Thyroid gland (tissue), 4 donors: ENCODE measurements at regions not wholly inside any gene's neighbourhood (a gene's known extent, or its start where the extent isn't known, plus 50 kb on each side); places are given as distances from the start of the nearest gene placed in this dataset.

Experiments
- DNase-seq, 2 donors: peaks; one replicate each; pipeline ENCODE4 v3.0.0-alpha.2; 2019
- H3K27ac ChIP-seq, 3 donors: fragments of 200-600 bp; sonication (generic); 1 replicate in 2 of 3; 2 replicates in 1 of 3; pipeline ENCODE4 v1.5.1; 2016 to 2019; ENCODE audit warnings: mild to moderate bottlenecking in 1 of 3, moderate library complexity in 1 of 3
- H3K27me3 ChIP-seq: fragments of 200-600 bp; sonication (generic); one replicate; pipeline ENCODE4 v1.5.1; 2019
- H3K36me3 ChIP-seq, 2 donors: fragments of 200-600 bp; sonication (generic); one replicate each; pipeline ENCODE4 v1.5.1; 2016 to 2019
- H3K4me1 ChIP-seq, 2 donors: fragments of 200-600 bp; sonication (generic); one replicate each; pipeline ENCODE4 v1.5.1; 2017 to 2019
- H3K4me3 ChIP-seq, 3 donors: fragments of 200-600 bp; sonication (generic); replicated peaks in 1 of 3; 1 replicate in 2 of 3; 2 replicates in 1 of 3; pipeline ENCODE4 v1.5.1; 2016; ENCODE audit warnings: mild to moderate bottlenecking in 1 of 3
- H3K9me3 ChIP-seq: fragments of 200-600 bp; sonication (generic); one replicate; pipeline ENCODE4 v1.5.1; 2017
- CTCF ChIP-seq, 6 experiments: fragments of 200-600 bp in 3 of 6; fragments of 450-650 bp in 3 of 6; sonication (generic) in 3 of 6; IDR thresholded peaks; one replicate each; pipeline ENCODE4 v1.5.1; 2016 to 2019; ENCODE audit warnings: antibody characterized with exemption in 6 of 6, mild to moderate bottlenecking in 2 of 6, inconsistent platforms in 1 of 6, moderate library complexity in 1 of 6
- POLR2A ChIP-seq, 2 donors: fragments of 450-650 bp; IDR thresholded peaks; one replicate each; pipeline ENCODE4 v1.6.1; 2017; ENCODE audit warnings: antibody characterized with exemption in 2 of 2, mild to moderate bottlenecking in 2 of 2, moderate library complexity in 1 of 2
- whole genome bisulfite sequencing, 2 donors: methylation state at CpG; one replicate each; pipeline ENCODE4 v1.1.5; 2017; 5-methylcytosine and 5-hydroxymethylcytosine counted together
- intact Hi-C: fragments of 100-400 bp; cut with DNase I; formaldehyde crosslinking; loops from one replicate; pipeline ENCODE4 v1.15.1; 2023

DNA sequence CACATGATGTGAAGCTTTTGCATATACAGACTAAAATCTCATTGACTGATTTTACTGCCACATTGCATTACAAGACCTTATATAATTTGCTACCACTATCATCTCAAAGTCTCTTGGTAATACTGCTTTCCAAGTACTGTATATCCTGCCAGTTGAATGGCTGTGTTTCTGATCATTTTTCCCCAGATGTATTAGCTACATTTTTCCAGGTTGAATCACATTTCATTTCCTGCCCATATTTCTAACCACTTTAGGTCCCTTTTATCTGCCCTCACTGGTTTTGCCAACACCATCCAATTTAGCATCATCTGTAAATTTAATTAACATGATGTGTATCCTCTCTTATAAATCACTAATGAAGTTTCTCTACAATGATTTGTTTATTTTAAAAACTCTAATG, 365.7 kb upstream of the PMFBP1 start:
- no peak for DNase-seq
- no peaks in the 10 kb centered on the region for H3K36me3 ChIP-seq
- H3K27ac ChIP-seq, result no peak overlapping the region
- H3K27me3 ChIP-seq, result no peaks in the 10 kb centered on the region
- TF ChIP-seq POLR2A (IDR thresholded peaks at IDR 0.05) (no peak), CTCF (IDR thresholded peaks at IDR 0.05) (no peak)
- no peaks in the 10 kb centered on the region for H3K9me3 ChIP-seq
- no peak overlapping the region for H3K4me3 ChIP-seq
- H3K4me1 ChIP-seq, result no peaks in the 10 kb centered on the region
- intact Hi-C loops, result no loop called here

- H3K9me3 ChIP-seq, result no peaks in the 10 kb centered on the region
- intact Hi-C loops, result no loop called here
Measured at GRCh38 chr16:72536723-72537435, 364.9 kb upstream of the PMFBP1 start.

GRCh38 chr16:72532906-72533410, 361.0 kb upstream of the PMFBP1 start:
- Histone ChIP-seq H3K4me3 (no peak overlapping the region), H3K27ac (no peak overlapping the region), H3K4me1 (no peaks in the 10 kb centered on the region), H3K27me3 (no peaks in the 10 kb centered on the region), H3K36me3 (no peaks in the 10 kb centered on the region), H3K9me3 (no peaks in the 10 kb centered on the region)
- WGBS, 2 donors, result 74% methylated on average over 9 of the region's 9 CpGs
- intact Hi-C loops, result no loop called here
- TF ChIP-seq CTCF (IDR thresholded peaks at IDR 0.05), result no peak
- TF ChIP-seq POLR2A (IDR thresholded peaks at IDR 0.05), result no peak
- no peak for DNase-seq

More at GRCh38 chr16:72536723-72537435, 364.9 kb upstream of the PMFBP1 start:
- Histone ChIP-seq H3K27ac (no peak overlapping the region), H3K27me3 (no peaks in the 10 kb centered on the region), H3K36me3 (no peaks in the 10 kb centered on the region), H3K4me3 (no peak overlapping the region), H3K4me1 (no peaks in the 10 kb centered on the region)
- 93 to 96% methylated on average over 2 of the region's 2 CpGs for WGBS, 2 donors
- no peak for DNase-seq
- TF ChIP-seq CTCF (IDR thresholded peaks at IDR 0.05) (no peak), POLR2A (IDR thresholded peaks at IDR 0.05) (no peak)

GRCh38 chr16:72530434-72530833, 358.5 kb upstream of the PMFBP1 start:
- H3K4me3 ChIP-seq, result no peak overlapping the region
- no peak for DNase-seq
- H3K36me3 ChIP-seq, result no peaks in the 10 kb centered on the region
- WGBS, 2 donors, result 91 to 93% methylated on average over 2 of the region's 2 CpGs
- no peaks in the 10 kb centered on the region for H3K4me1 ChIP-seq
- no peaks in the 10 kb centered on the region for H3K27me3 ChIP-seq
- H3K27ac ChIP-seq, result no peak overlapping the region
- TF ChIP-seq POLR2A (IDR thresholded peaks at IDR 0.05), result no peak
- TF ChIP-seq CTCF (IDR thresholded peaks at IDR 0.05), result no peak
- intact Hi-C loops, result no loop called here
- H3K9me3 ChIP-seq, result no peaks in the 10 kb centered on the region

- DNase-seq, result no peak
- WGBS, 2 donors, result 89 to 95% methylated on average over 3 of the region's 3 CpGs
- H3K27me3 ChIP-seq, result no peaks in the 10 kb centered on the region
- H3K4me3 ChIP-seq, result no peak overlapping the region
- TF ChIP-seq POLR2A (IDR thresholded peaks at IDR 0.05) (no peak), CTCF (IDR thresholded peaks at IDR 0.05) (no peak)
- H3K9me3 ChIP-seq, result no peaks in the 10 kb centered on the region
- H3K36me3 ChIP-seq, result no peaks in the 10 kb centered on the region
- intact Hi-C loops, result no loop called here
- no peak overlapping the region for H3K27ac ChIP-seq
- no peaks in the 10 kb centered on the region for H3K4me1 ChIP-seq
Measured at GRCh38 chr16:72523087-72523486, 351.1 kb upstream of the PMFBP1 start.
